Heart left ventricle (tissue), 16 donors: ENCODE measurements at regions not wholly inside any gene's neighbourhood (a gene's known extent, or its start where the extent isn't known, plus 50 kb on each side); places are given as distances from the start of the nearest gene placed in this dataset.

Experiments used
- ATAC-seq, 4 donors: fragments of 200-7000 bp; cut with Tn5 transposase; one replicate each; pipeline ENCODE4 v1.9.1; 2020 to 2022; ENCODE audit warnings: moderate library complexity in 4 of 4, mild to moderate bottlenecking in 3 of 4, moderate number of reproducible peaks in 1 of 4
- DNase-seq, 5 donors: peaks; one replicate each; pipeline ENCODE4 v3.0.0-alpha.2; 2020
- H3K27ac ChIP-seq, 12 donors: fragments of 200-600 bp; sonication (generic) in 4 of 12; one replicate each; pipeline versions ENCODE4 v1.5.0 to v1.8.0; 2016 to 2022; ENCODE audit warnings: mild to moderate bottlenecking in 2 of 12
- H3K27me3 ChIP-seq, 9 donors: fragments of 200-600 bp; sonication (generic) in 2 of 9; one replicate each; pipeline versions ENCODE4 v1.5.1 to v1.8.0; 2016 to 2022; ENCODE audit warnings: mild to moderate bottlenecking in 3 of 9
- H3K36me3 ChIP-seq, 9 donors: fragments of 200-600 bp; sonication (generic) in 2 of 9; one replicate each; pipeline versions ENCODE4 v1.5.0 to v1.8.0; 2018 to 2022; ENCODE audit warnings: mild to moderate bottlenecking in 2 of 9
- H3K4me1 ChIP-seq, 12 donors: fragments of 200-600 bp; sonication (generic) in 4 of 12; one replicate each; pipeline versions ENCODE4 v1.5.0 to v1.8.0; 2016 to 2022; ENCODE audit warnings: mild to moderate bottlenecking in 3 of 12
- H3K4me3 ChIP-seq, 12 donors: fragments of 200-600 bp; sonication (generic) in 4 of 12; one replicate each; pipeline versions ENCODE4 v1.5.0 to v1.8.0; 2017 to 2022; ENCODE audit warnings: mild to moderate bottlenecking in 9 of 12, moderate library complexity in 4 of 12
- H3K9me3 ChIP-seq, 12 donors: fragments of 200-600 bp; sonication (generic) in 4 of 12; one replicate each; pipeline versions ENCODE4 v1.5.0 to v1.8.0; 2016 to 2022; ENCODE audit warnings: mild to moderate bottlenecking in 1 of 12
- POLR2A ChIP-seq, 2 donors: fragments of 450-650 bp; IDR thresholded peaks; one replicate each; pipeline ENCODE4 v1.6.1; 2017; ENCODE audit warnings: antibody characterized with exemption in 2 of 2, mild to moderate bottlenecking in 2 of 2, moderate library complexity in 2 of 2
- WGBS, 4 donors: extraction: QIAGEN DNeasy Blood & Tissue Kit in 2 of 4; methylation state at CpG; one replicate each; pipeline versions ENCODE4 v1.1.5 to v1.1.7; 2013 to 2018; 5-methylcytosine and 5-hydroxymethylcytosine counted together
- intact Hi-C, 10 donors: fragments of 100-400 bp; cut with DNase I; formaldehyde crosslinking; loops; one replicate each; pipeline versions ENCODE4 v1.11.1 to v1.14.2; 2022
- TF ChIP-seq, protein P1 (sequence below), 12 donors: fragments of 200-600 bp; sonication (generic) in 4 of 12; IDR thresholded peaks; one replicate each; pipeline versions ENCODE4 v1.5.0 to v1.8.0; 2018 to 2022; ENCODE audit warnings: antibody characterized with exemption in 12 of 12, mild to moderate bottlenecking in 5 of 12
- donor health status: ischemic (EF 13 %, LVEDD 7.1; RV severe dilation, severe dysfunction).
- donor health status: healthy with polysubstance abuse.
- donor health status: DM: no; HTN: yes; CAD: no.
- donor health status: DM: no; HTN: no; CAD: no.
- donor health status: ischemic (EF 25% LVEDD 6.9; RV normal size, moderate dysfunction).
- donor health status: ischemic (EF 25% LVEDD 5.7; RV mildly dilated, moderate dysfunction).
- donor health status: healthy.
- donor health status: DM: yes; HTN: yes; CAD: no.
- donor health status: ischemic (EF 35%, LVEDD 5.7; RV mildly dilated, moderate dysfunction).
- donor health status: nonischemic (EF 11% LVEDD 7.7; RV severe dilation, severe dysfunction).
- donor health status: DM: yes; HTN: yes; CAD: no.
- donor health status: PGD.
- donor health status: ischemic (EF 29% LVEDD 5.4; RV normal size, mild dysfunction).
- donor health status: nonischemic (EF 23%, LVEDD 6.1; RV moderate dilation, normal function).

DNA sequence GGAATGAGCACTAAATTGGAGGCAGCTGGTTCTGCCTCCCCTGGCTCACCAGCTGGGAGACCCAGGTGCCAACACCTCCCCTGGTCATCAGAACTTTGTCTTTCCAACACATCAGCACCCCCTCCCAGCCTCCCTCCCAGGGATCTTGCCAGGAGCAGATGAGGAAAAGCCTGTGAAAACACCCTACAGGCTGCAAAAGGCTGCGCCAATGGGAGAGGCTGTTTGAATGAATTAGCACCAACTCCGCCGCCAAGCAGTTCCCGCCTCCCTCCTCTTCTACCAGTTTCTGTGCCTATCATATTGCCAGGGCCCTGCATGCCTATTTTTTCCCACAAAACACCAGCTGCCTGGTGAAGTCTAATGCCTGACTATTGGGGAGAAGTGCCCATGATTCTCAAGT is 137.0 kb downstream of the AIPL1 start:
- TF ChIP-seq, protein P1, sequence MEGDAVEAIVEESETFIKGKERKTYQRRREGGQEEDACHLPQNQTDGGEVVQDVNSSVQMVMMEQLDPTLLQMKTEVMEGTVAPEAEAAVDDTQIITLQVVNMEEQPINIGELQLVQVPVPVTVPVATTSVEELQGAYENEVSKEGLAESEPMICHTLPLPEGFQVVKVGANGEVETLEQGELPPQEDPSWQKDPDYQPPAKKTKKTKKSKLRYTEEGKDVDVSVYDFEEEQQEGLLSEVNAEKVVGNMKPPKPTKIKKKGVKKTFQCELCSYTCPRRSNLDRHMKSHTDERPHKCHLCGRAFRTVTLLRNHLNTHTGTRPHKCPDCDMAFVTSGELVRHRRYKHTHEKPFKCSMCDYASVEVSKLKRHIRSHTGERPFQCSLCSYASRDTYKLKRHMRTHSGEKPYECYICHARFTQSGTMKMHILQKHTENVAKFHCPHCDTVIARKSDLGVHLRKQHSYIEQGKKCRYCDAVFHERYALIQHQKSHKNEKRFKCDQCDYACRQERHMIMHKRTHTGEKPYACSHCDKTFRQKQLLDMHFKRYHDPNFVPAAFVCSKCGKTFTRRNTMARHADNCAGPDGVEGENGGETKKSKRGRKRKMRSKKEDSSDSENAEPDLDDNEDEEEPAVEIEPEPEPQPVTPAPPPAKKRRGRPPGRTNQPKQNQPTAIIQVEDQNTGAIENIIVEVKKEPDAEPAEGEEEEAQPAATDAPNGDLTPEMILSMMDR (IDR thresholded peaks at IDR 0.05): no peak
- no peak for TF ChIP-seq POLR2A (IDR thresholded peaks at IDR 0.05)

DNA sequence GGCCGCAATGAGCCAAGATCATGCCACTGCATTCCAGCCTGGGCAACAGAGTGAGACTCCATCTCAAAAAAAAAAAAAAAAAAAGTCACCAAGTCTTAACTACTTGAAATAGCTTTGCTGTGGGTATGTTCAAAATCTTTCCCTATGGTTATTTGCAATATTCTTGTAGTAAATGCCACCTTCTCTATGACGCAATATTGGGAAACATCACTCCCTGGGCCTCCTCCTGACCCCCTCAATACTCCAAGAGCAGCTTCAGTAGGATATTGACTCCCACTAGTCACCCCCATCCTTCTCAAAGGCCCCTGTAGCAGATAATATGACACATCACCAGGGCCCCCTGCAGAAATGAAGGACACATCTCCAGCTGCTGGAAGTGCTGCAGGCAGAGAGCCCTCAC is 137.8 kb downstream of the AIPL1 start:
- ATAC-seq: no peak
- WGBS, 4 donors: 95 to 96% (median 96%) methylated on average over 2 of the region's 2 CpGs
- intact Hi-C loops: no loop called here
- H3K27ac ChIP-seq: no peak overlapping the region
- H3K36me3 ChIP-seq: no peaks in the 10 kb centered on the region
- H3K4me1 ChIP-seq: no peaks in the 10 kb centered on the region
- TF ChIP-seq, protein P1 (IDR thresholded peaks at IDR 0.05): no peak
- no peak for TF ChIP-seq POLR2A (IDR thresholded peaks at IDR 0.05)
- H3K9me3 ChIP-seq: no peaks in the 10 kb centered on the region
- peaks cover 0 to 3% (median 0%) of the 10 kb centered on the region in 9 donors for H3K27me3 ChIP-seq
- no peak overlapping the region for H3K4me3 ChIP-seq
- no peak for DNase-seq

More for the DNA sequence above, 137.0 kb downstream of the AIPL1 start:
- 73 to 79% (median 76%) methylated on average over 4 of the region's 4 CpGs for WGBS, 4 donors
- ATAC-seq (no peak), DNase-seq (no peak)
- intact Hi-C loops: no loop called here
- Histone ChIP-seq H3K36me3 (no peaks in the 10 kb centered on the region), H3K27ac (no peak overlapping the region), H3K27me3 (peaks cover 0 to 3% (median 0%) of the 10 kb centered on the region in 9 donors), H3K4me1 (no peaks in the 10 kb centered on the region), H3K9me3 (no peaks in the 10 kb centered on the region), H3K4me3 (no peak overlapping the region)

DNA sequence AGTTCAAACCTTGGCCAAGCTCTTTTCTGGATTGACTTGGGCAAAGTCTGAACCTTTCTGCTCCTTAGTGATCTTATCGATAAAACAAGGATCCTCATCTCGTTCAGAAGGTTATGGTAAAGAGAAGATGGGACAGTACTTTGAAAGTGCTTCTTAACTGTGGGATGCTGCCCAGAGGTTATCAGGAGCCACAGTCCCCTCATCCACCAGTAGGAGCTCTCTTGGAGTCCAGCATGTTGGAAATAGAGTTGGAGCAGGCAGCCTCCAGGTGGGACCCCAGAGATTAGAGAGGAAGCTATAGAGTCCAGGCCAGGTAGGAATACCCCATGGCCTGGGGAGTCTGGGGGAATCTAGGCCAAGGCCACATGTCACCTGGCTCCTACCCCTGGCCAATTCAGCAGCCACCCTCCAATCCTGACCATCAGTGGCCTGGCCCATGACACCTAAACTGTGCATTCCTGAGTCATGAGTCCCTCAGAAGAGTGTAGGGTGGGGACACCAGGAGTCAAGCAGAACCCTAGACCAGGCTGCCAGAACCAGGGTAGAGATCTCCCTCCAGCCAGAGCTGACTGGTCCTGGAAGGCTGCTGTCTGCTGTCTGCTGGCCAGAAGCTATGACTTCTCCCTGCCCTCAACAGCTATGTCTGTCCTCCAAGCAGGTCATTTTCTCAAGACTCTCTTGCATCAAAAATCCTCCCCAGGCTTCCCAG is 144.3 kb downstream of the AIPL1 start:
- no peaks in the 10 kb centered on the region for H3K9me3 ChIP-seq
- WGBS, 4 donors: 73 to 89% (median 86%) methylated on average over 2 of the region's 2 CpGs

DNA sequence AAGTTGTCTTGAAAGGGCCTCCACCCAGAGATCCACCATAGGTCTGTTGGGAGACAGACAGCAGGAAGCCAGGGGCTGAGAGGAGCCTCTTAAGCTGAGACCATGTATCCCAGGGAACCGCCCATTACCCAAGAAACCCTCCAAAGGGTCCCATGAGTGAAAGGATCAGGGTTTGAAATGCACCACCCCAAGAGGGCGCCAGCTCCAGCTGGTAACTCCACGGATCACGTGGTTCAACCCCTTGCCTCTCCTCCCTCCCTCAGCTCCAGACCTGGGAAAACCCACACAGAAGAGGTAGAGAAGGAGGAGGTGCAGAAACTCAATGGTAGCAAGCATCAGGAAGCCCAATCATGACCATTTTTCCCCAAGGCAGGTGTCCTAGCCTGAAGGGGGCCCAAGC is 148.7 kb downstream of the AIPL1 start:
- DNase-seq (no peak), ATAC-seq (no peak)
- H3K9me3 ChIP-seq: peaks cover 0 to under 1% (median 0%) of the 10 kb centered on the region in 12 donors
- intact Hi-C loops: no loop called here
- WGBS, 4 donors: 38 to 61% (median 49%) methylated on average over 4 of the region's 4 CpGs
- no peak overlapping the region for H3K27ac ChIP-seq
- H3K27me3 ChIP-seq: peaks cover 0 to 6% (median 0%) of the 10 kb centered on the region in 9 donors
- H3K4me3 ChIP-seq: no peak overlapping the region
- no peaks in the 10 kb centered on the region for H3K4me1 ChIP-seq
- H3K36me3 ChIP-seq: no peaks in the 10 kb centered on the region
- TF ChIP-seq, protein P1 (IDR thresholded peaks at IDR 0.05): no peak
- no peak for TF ChIP-seq POLR2A (IDR thresholded peaks at IDR 0.05)

More for the DNA sequence above, 144.3 kb downstream of the AIPL1 start:
- intact Hi-C loops: no loop called here
- DNase-seq (no peak), ATAC-seq (no peak)
- Histone ChIP-seq H3K4me1 (no peaks in the 10 kb centered on the region), H3K27me3 (peaks cover 0 to 3% (median 0%) of the 10 kb centered on the region in 9 donors), H3K36me3 (no peaks in the 10 kb centered on the region), H3K27ac (no peak overlapping the region), H3K4me3 (no peak overlapping the region)
- TF ChIP-seq, protein P1 (IDR thresholded peaks at IDR 0.05): no peak
- TF ChIP-seq POLR2A (IDR thresholded peaks at IDR 0.05): no peak
